NCI-H1048 (cell line): ENCODE measurements at regions not wholly inside any gene's neighbourhood (a gene's known extent, or its start where the extent isn't known, plus 50 kb on each side); places are given as distances from the start of the nearest gene placed in this dataset.
"Not testable (repeated sequence)": the region's sequence is repeated elsewhere in the genome, so short reads cannot be mapped to it uniquely, and the experiment has no call there.

Experiments
- DNase-seq: peaks from one replicate; lab custom pipeline; 2025; lab: John Stamatoyannopoulos, UW

DNA sequence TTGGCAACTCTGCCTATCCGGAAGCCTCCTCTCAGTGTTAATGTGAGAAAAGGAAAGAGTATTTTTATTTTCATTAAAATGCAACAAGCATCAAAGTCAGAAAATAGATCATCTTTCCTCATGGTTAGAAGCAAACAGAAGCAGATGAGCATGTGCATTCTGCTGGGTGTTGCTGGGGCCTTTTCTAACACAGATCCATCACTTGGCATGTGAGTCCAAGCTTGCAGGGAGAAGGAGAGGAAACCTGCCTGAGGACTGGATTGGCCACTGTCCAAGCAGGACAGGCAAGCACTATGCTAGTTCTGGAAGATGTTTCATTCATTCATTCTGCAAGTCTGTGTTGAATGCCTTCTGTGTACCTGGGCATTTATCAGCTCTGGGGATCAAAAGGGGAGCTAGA is 348.7 kb upstream of the PCSK5 start:
- no peak for DNase-seq

DNA sequence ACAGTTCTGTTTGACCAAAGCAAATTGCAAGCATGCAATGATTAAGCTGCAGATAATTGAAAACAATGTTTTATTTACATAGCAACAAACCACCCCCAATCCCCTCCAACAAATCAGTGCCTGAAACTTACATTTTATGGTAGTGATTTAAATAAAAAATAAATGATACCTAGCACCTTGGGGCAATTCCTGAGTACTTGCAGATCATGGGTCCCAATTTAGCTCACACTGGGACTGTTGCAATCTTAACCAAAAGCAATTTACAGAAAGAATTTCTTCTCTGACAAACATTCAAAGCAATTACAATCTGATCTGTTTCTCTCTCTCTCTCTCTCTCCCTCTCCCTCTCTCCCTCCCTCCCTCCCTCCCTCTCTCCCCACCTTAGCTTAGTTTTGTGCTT is 345.7 kb upstream of the PCSK5 start:
- DNase-seq: no peak

DNA sequence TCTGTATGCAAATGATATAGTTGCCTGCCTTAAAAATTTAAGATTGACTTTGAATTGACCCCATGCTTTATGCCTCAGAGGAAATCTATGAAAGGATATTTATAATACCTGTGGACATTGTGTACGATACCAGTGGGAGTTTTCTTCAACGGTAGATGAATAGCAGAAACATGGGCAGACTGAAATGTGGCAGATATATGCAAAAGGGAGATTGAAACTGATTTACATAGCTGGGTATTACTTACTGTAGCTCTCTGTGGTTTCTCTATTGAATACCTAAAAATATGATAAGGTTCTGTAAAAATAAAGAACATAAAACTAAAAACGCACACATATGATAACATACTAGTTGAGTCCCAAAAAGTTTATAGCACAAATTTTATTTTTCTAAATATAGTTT is 345.2 kb upstream of the PCSK5 start:
- DNase-seq: peak; percentile 48

DNA sequence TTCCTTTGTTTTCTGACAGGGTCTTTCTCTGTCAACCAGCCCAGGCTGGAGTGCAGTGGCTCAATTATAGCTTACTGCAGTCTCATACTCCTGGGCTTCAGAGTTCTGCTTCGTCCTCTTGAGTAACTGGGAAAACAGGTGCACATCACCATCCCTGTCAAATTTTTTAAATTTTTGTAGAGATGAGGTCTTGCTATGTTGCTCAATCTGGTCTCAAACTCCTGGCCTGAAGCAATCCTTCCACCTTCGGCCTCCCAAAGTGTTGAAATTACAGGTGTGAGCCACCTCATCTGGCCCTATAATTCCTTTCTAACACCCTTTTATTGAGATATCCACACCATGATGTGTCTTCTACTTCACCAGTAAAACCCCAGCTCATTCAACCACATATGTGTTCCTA is 341.6 kb upstream of the PCSK5 start:
- DNase-seq: no peak

DNA sequence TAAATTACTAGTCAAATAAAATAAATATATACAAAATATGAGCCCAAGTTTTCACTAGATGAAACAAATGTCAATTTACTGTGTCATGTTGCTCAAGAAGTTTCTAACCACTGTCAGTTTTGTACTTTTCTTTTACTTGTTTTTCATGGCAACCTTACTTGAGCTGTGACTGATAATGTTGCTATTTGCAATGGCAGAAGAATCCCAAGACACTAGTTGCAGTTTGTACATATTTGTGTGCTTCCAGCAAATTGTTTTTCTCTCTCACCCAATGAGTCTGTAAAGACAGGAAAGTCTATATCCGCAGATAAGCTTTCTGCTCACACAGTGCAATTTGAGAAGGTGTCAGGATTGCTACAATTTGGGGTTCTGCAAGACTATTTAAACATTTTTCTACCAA is 338.6 kb upstream of the PCSK5 start:
- DNase-seq: no peak

DNA sequence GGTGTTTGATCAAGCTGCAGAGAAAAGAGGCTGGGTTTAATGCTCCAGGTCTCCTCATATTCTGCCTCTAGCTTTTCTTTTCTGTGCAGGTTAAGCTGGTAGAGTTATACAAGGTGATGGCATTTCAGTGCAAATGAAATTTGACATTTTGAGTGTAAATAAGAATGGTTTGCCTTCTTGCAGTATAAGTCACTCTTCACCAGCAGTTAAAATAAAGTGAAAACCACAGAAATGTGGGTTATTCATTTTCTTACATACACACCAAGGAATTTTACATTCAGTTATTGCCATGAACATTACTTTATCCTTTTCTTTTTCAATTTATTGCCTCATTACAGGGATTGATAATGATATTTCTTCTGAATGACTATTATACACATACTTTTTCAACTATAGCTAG is 337.5 kb upstream of the PCSK5 start:
- DNase-seq: no peak

DNA sequence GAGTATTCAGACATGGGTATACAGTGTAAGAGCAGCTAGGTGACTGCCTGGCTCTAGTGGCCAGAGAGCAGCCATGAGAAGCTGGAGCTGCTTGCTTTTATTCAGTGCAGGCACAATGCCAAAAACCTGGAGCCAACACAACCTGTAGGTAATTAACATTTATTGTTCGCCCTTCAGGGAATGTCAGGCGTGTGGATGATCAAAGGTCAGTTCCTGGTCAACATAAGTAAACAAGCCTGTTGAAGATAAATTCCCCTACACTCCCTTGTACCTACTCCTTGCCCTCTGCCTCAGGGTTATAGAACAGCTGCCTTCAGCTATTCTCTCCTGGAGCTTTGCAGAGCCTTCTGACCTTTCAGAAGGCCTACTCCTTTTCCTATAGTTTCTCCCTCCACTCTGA is 323.7 kb upstream of the PCSK5 start:
- not testable (repeated sequence) for DNase-seq

DNA sequence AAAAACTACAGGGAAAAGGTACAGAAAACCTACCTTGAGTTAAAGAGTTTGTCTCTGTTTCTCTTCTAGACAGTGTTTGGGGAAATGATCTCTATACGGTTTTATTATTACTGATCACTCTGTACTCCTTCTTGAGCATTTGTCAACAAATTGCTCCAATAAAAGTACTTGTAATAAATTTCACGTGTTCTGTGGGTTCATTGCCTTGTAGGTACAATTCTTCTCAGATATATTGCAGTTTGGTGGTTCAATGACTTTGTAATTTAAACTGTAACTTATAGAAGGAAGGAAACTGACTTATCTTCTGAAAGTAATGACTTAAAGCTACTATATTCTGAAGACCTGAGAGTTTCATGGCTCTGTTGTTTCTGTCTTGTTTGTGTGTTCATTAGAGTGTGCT is 319.9 kb upstream of the PCSK5 start:
- no peak for DNase-seq

DNA sequence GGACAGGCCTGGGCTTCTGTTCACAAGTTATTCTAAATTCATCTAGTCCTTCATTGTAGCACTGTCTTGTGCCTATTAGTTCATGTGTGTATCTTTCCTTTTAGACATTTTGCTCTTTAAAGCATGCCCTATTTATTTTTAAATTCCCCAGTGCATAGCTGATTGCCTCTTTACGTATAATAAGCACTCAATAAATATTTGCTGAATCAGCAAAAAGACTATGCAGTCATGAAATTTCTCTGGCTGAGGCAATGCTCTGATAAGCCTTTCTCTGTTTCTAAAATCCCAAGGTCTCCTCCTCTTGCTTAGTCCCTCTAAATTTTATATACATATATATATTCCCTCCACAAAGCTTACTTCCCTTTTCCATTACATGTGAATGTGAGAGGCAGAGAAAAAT is 315.9 kb upstream of the PCSK5 start:
- DNase-seq: no peak

DNA sequence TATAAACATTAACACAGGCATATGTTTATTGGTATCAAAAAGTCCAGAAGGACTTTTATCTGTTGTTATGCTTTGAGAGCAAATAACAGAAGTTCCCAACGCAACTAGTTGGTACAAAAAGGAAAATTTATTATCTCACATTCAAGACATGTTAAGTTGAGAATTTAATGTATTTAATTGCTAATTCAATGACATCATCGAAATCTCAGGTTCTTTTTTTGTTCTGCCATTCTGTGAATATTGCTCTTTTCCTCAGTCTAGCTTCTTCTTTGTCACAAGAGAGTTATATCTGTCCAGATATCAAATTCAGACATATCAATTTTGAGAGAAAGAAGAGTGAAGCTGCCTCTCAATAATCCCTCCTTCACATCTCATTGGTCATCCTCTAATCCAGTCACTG is 307.6 kb upstream of the PCSK5 start:
- no peak for DNase-seq

DNA sequence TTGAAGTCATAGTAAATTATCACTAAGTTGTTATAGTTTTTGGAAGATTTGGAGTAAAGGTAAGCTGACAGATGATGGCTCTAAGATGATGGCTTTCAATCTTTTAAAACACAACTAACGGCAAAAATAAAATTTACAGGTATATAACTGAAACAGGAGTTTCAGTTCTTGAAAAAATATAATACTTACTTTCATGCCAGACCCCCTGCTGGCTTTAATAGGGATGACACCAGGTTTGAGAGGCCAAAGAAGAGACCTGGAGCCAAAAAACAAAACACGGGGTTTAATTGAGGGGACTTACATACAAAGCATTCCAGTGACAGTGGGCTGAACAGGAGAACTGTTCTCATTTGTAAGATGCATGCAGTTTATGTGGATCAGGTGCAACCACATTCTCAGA is 301.7 kb upstream of the PCSK5 start:
- DNase-seq: no peak

DNA sequence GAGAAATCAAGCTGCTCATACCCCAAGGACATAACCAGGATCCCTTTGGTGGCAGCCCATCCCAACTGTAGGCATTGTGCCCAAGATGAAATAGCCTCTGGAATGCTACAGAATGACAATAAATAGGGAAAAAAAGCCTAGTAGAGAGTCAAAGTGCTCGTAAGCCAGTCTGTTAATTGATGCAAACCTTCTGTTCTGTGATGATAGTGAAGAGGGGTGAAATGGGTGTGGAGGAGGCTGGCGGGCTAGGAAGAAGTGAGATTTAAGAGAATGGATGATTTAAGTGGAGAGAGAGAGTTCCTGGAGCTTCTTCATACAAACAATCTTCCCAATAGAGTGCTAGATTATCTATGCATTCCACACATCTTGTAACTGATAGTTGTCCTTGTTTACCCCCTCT is 301.0 kb upstream of the PCSK5 start:
- no peak for DNase-seq

DNA sequence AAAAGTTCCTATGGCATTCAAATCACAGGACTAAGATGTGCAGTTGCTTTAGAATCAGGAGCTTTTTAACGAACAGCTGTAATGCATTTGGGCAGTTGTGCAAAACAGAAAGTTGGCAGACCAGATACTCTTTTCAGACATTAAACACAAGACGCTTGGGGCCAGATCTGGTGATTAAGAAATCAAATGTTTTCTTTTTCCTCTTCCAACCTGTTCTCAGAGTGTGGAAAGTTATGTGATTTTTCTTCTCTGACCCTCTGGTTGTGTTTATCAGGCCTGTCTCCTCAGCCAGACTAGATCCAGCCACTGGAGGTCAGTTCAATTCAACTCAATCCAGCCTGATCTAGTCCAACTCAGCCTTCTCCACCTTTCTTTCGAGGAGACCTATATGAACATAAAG is 298.5 kb upstream of the PCSK5 start:
- DNase-seq: no peak

DNA sequence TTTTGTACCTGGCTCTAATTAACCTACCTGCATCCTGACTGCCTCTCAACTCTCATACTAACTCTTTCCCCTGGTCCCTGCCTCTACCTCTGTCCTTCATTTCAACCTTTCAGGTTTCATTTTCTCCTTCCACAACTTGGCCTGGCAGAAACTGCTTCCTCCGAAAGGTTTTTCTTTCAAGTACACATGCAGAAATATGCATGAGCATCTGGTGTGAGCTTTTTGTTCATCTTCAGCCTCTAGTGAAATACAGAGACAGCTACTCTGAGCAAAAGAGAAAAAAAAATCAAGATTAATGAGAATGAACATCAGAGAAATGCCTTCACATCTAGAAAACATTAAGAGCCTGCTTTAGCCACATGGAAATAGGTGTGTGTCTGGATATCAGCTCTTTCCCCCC is 297.9 kb upstream of the PCSK5 start:
- DNase-seq: no peak

DNA sequence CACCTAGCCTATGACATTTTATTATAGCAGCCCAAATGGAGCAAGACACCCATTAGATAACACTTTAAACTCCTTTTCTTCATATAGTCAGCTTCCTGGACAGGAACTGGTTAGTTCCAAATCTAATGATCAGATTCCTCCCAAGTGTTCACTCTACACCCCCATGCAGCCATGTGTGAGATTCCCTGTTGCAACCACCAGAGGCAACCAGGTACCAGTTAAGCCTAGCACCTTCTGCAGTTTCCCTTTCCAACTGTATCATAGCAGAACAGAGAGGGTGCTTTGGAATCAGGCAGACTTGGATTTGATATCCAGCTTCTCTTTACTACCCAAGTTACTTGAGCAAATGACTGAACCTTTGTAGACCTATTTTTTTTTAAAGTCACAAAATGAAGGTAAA is 296.6 kb upstream of the PCSK5 start:
- no peak for DNase-seq

DNA sequence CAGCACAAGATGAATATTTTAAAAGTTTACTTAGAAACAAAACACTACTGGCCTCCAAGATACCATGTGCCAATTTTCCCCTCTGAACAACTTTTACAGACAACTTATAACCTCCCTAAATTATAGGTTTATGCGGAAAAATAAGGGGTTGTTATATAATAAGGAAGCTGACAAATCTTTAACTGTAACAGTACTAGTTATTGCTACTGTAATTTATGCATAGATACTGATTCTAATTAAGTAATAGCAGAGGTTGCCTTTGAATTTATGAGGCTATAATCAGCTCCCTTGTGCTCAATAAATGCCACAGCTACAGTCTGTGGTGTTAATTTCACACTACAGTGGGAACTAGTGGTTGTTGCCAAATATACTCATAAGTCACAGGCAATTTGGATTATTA is 291.3 kb upstream of the PCSK5 start:
- no peak for DNase-seq

DNA sequence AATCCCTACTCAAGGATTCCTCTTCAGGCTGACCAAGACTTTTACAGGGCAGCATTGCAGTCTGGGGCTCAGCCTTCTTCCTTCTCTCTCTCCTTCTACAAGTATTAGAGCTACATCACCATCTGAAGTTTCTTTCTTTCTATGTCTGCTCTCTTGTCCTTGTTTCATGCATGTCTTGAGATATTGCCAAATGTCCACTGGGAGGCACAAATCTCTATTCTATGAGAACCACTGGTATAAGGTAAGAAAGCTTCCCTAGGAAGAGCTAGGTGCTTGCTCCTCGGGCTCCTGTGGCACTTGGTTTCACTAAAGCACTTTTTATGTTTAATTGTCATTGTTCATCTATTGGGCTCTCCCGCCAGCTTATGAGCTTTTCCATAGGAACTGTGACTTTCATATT is 289.2 kb upstream of the PCSK5 start:
- DNase-seq: no peak

DNA sequence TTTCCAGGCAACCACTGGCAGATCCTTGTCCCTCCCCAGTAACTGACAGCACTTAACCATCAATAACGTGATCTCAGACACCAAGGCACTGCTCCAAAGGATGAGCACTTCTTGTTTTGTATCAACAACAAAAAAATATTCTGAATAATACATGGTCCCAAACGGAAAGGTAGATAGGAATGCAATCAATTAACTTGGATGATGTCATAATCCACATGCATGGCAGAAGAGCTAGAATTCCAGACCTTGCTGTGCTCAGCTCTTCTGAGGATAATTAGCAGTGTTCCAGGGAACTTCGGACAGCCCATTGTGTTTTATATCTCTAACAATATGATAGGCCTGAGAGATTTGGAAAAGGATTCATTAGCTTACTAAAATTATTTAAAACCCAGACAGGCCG is 288.4 kb upstream of the PCSK5 start:
- DNase-seq: no peak

DNA sequence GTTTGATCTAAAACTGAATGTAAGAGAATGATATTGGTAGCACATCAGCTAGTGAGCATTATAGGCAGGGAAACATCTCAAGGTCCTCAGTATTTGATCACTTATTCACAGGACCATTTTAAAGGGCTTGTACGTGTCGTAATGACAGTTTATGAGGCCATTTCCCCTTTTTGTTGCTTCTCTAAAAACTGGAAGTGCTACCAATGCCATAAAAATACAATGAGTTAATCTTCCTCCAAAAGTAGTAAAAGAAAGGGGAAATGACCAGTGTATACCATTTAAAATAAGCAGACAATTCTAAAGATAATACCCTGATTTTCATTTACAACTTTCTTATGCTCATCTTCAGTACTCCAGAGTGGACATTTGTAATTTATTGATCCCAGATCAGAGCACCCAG is 285.8 kb upstream of the PCSK5 start:
- no peak for DNase-seq

DNA sequence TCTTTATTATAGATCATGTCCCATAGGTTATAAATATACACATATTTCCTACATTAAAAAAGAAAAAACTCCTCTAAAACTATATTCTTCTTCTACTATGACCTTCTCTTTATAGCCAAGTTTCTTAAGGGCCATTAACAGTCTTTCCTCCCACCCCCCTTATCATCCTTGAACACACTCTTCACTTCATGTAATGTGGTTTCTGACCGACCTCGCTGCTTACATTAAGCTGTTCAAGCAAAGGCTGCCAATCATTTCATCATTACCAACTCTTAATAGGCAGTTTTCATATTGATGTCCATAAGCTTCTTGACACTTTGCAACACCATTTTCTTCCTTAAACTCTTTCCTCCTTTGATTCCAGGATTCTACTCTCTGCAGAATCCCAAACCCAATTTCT is 283.0 kb upstream of the PCSK5 start:
- no peak for DNase-seq

DNA sequence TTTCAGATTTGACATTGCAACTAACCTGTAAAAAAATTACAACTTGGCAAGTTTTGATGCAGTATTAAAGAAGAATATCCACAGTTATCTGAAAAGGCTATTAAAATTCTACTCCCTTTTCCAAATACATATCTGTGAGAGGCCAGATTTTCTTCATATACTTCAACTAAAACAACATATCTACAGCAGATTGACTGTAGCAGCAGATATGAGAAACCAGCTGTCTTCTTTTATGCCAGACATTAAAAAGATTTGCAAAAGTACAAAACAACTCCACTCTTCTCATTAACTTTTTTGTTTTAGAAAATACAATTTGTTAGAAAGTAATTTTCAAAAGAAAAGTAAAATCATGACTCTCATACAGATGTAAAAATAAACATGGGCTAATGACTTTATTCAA is 281.1 kb upstream of the PCSK5 start:
- DNase-seq: no peak

DNA sequence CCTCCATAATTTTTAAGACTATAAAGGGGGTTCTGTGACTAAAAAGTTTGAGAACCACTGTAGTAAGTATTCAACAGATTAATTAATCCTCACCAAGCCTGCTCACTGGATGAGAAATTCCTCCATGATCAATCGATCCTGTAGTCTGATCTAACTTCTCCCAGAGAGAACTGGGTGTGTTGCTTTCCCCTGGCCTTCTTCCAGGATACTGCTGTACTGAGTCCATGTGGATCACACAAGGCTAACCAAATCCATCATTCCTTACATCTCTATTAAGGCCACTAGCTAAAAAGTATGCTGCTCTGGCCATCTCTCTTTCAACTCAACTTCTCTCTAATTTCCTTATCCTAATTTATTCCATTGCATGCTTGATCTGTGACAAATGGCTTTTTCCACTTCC is 280.2 kb upstream of the PCSK5 start:
- DNase-seq: no peak

DNA sequence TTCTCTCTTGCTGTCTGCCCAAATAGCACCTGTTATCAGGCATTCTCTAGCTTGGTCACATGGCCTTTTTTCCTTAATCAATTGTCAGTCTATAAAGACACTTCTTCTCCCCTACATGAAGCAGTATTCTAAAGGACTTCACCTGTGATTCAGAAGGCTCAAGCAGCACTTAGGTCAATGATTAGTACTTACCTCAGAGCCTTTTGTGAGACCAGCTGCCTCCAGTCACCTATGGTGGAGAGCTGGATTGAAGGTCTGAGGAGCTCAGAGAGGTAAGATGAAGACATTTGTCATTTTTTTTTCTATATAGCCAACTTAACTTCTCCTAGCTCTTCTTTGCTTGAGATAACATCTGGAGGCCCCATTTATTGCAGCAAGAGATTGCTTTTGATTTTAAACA is 278.3 kb upstream of the PCSK5 start:
- no peak for DNase-seq

DNA sequence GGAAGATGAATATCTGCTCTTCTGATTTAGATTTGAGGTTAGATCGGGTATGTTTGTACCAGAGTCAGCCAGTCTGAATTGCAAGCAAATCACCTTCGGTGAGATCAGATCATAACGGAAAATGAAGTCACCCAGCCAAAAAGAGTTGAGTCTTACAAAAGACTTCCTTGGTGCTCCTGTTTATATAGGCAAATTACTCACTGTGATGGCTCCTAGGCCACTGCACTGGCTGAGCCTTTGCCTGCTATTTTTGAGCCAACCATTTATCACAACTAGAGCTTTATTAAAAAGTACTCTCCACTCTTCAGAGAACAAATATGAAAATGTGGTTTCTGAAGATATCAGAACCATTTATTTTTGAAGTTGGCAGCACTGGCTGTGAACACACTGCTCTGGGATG is 277.7 kb upstream of the PCSK5 start:
- peak; percentile 22 for DNase-seq

DNA sequence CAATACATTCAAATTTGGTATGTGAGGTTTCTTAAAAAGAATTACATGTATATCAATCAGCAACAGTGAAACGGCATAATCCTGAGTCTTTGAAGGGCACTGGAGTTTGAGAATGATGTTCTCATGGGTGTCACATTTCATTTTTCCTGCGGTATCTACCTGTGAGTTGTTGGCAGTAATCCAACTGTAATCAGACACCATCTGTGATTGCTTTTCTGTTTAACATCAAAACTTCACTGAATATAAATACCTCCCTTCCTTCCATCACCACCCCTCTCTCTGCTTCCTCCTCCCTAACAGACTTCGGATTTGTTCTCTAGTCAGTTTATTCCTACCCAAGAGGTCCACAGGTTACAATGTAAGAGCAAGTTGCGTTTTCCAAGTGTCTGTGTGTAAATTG is 275.2 kb upstream of the PCSK5 start:
- DNase-seq: peak; percentile 49

DNA sequence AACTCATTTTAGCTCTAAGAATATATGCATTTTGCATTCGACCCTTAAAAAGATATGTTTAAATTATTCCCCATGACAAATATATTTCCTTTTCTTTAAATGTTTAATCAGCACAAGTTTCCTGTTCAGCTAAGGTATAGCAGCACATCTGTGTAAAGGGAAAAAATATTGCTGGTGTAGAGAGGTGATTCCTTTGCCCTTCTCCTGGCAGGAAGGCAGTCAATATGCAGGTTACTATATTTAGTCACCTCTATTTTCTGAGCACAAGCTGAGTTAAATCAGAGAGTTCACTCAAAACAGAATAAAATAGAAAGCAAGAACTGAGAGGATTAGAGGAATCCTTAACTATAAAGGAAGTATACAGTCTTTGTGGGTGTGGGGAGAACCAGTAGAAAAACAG is 274.4 kb upstream of the PCSK5 start:
- no peak for DNase-seq
